Body of pancreas (tissue), 4 donors: ENCODE measurements at regions not wholly inside any gene's neighbourhood (a gene's known extent, or its start where the extent isn't known, plus 50 kb on each side); places are given as distances from the start of the nearest gene placed in this dataset.

Source experiments
- ATAC-seq: fragments of 150-250 bp; one replicate; pipeline ENCODE4 v1.9.1; 2016
- DNase-seq, 4 donors: peaks; one replicate each; pipeline ENCODE4 v3.0.0-alpha.2; 2019
- H3K27ac ChIP-seq, 4 donors: fragments of 200-600 bp; sonication (generic); 1 replicate in 3 of 4; 2 replicates in 1 of 4; pipeline versions ENCODE4 v1.5.1 to v1.6.1; 2016 to 2019; ENCODE audit warnings: mild to moderate bottlenecking in 1 of 4, mixed read lengths in 1 of 4, moderate library complexity in 1 of 4
- H3K27me3 ChIP-seq, 2 donors: fragments of 200-600 bp; sonication (generic); one replicate each; pipeline ENCODE4 v1.6.0; 2016; ENCODE audit warnings: mild to moderate bottlenecking in 1 of 2
- H3K36me3 ChIP-seq, 2 donors: fragments of 200-600 bp; sonication (generic); replicated peaks in 1 of 2; 2 replicates each; pipeline ENCODE4 v1.5.1; 2016; ENCODE audit warnings: low read depth in 2 of 2; ENCODE audit not compliant: insufficient read depth in 1 of 2
- H3K4me1 ChIP-seq: fragments of 200-600 bp; sonication (generic); one replicate; pipeline ENCODE4 v1.6.0; 2016
- H3K4me3 ChIP-seq, 2 donors: fragments of 200-600 bp; sonication (generic); 1 replicate in 1 of 2; 2 replicates in 1 of 2; pipeline ENCODE4 v1.5.1; 2016 to 2019
- H3K9me3 ChIP-seq, 3 donors: fragments of 200-600 bp; sonication (generic); 1 replicate in 2 of 3; 2 replicates in 1 of 3; pipeline ENCODE4 v1.5.1; 2016
- POLR2A ChIP-seq, 3 donors: fragments of 450-650 bp; IDR thresholded peaks; one replicate each; pipeline ENCODE4 v1.6.1; 2016; ENCODE audit warnings: antibody characterized with exemption in 3 of 3, mild to moderate bottlenecking in 2 of 3
- WGBS, 2 donors: methylation state at CpG; one replicate each; pipeline ENCODE4 v1.1.5; 2017; 5-methylcytosine and 5-hydroxymethylcytosine counted together
- intact Hi-C: fragments of 100-400 bp; cut with DNase I; formaldehyde crosslinking; loops from one replicate; pipeline ENCODE4 v1.15.1; 2023
- TF ChIP-seq, protein P1 (sequence below), 7 experiments: fragments of 450-650 bp in 4 of 7; fragments of 200-600 bp in 3 of 7; sonication (generic) in 3 of 7; IDR thresholded peaks; one replicate each; pipeline ENCODE4 v1.5.1; 2016 to 2019; ENCODE audit warnings: antibody characterized with exemption in 7 of 7

DNA sequence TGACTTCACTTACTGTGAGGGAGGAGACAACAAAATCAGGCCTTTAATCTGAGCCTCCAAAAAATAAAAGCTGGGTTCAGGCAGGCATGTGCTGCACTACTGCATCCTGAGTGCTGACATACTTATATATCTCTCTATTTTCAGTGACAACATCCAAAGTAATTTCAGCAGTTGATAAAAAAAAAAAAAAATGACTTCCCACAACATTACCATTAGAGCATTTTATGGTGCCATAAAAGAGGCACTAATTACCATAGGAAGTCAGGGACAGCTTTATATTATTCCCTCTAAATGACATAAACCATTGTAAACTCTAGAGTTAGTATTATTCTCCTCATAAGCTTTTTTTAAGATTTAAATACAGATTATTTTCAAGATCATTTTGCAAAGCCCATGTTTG lies 346.1 kb downstream of the SLCO4C1 start:
- H3K36me3 ChIP-seq, result no peaks in the 10 kb centered on the region
- no peak for TF ChIP-seq POLR2A (IDR thresholded peaks at IDR 0.05)
- TF ChIP-seq, protein P1, sequence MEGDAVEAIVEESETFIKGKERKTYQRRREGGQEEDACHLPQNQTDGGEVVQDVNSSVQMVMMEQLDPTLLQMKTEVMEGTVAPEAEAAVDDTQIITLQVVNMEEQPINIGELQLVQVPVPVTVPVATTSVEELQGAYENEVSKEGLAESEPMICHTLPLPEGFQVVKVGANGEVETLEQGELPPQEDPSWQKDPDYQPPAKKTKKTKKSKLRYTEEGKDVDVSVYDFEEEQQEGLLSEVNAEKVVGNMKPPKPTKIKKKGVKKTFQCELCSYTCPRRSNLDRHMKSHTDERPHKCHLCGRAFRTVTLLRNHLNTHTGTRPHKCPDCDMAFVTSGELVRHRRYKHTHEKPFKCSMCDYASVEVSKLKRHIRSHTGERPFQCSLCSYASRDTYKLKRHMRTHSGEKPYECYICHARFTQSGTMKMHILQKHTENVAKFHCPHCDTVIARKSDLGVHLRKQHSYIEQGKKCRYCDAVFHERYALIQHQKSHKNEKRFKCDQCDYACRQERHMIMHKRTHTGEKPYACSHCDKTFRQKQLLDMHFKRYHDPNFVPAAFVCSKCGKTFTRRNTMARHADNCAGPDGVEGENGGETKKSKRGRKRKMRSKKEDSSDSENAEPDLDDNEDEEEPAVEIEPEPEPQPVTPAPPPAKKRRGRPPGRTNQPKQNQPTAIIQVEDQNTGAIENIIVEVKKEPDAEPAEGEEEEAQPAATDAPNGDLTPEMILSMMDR (IDR thresholded peaks at IDR 0.05), result no peak
- no peaks in the 10 kb centered on the region for H3K9me3 ChIP-seq
- intact Hi-C loops, result no loop called here
- H3K4me3 ChIP-seq, result no peak overlapping the region
- no peak overlapping the region for H3K27ac ChIP-seq
- DNase-seq (no peak), ATAC-seq (no peak)
- H3K27me3 ChIP-seq, result no peaks in the 10 kb centered on the region
- H3K4me1 ChIP-seq, result no peaks in the 10 kb centered on the region

DNA sequence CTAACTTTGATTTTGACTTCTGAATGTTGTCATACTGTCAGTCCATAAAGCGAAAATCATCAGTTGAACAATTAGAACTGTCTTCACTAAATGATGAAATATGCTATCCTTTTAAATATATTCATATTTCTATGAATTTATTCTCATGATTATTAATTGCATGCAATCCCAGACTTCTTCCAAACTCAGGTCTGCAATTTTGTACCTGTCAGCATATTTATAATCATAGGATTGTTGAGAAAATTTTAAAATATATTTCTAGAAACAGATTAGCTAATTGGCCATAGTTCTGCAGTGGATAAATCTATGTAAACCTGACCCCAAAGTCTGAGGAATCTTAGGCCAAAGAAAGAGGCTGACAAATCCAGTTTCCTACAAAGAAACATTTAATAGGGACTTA lies 347.5 kb downstream of the SLCO4C1 start:
- intact Hi-C loops, result no loop called here
- TF ChIP-seq, protein P1 (IDR thresholded peaks at IDR 0.05), result no peak
- TF ChIP-seq POLR2A (IDR thresholded peaks at IDR 0.05), result no peak
- Histone ChIP-seq H3K36me3 (no peaks in the 10 kb centered on the region), H3K4me3 (no peak overlapping the region), H3K27me3 (no peaks in the 10 kb centered on the region), H3K27ac (no peak overlapping the region), H3K9me3 (no peaks in the 10 kb centered on the region), H3K4me1 (no peaks in the 10 kb centered on the region)
- DNase-seq (no peak), ATAC-seq (no peak)
- WGBS, 2 donors, result 94 to 97% methylated on average over 1 of the region's 1 CpG

DNA sequence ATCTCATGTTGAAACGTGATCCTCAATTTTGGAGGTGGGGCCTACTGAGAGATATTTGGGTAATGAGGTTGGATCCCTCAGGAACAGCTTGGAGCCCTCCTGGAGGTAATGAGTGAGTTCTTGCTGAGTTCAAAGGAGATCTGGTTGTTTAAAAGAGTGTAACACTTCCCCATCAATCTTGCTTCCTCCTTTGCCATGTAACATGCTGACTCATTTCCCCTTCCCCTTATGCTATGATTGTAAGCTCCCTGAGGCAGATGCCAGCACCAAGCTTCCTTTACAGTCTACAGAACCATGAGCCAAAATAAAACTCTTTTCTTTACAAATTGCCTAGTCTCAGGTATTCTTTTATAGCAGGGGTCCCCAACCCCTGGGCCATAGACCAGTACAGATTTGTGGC lies 352.3 kb downstream of the SLCO4C1 start:
- 18 to 32% methylated on average over 1 of the region's 1 CpG for WGBS, 2 donors
- Histone ChIP-seq H3K9me3 (no peaks in the 10 kb centered on the region), H3K36me3 (no peaks in the 10 kb centered on the region), H3K27ac (no peak overlapping the region), H3K4me3 (no peak overlapping the region), H3K4me1 (no peaks in the 10 kb centered on the region), H3K27me3 (no peaks in the 10 kb centered on the region)
- intact Hi-C loops, result no loop called here
- no peak for ATAC-seq
- TF ChIP-seq, protein P1 (IDR thresholded peaks at IDR 0.05), result no peak
- TF ChIP-seq POLR2A (IDR thresholded peaks at IDR 0.05), result no peak
- no peak for DNase-seq

DNA sequence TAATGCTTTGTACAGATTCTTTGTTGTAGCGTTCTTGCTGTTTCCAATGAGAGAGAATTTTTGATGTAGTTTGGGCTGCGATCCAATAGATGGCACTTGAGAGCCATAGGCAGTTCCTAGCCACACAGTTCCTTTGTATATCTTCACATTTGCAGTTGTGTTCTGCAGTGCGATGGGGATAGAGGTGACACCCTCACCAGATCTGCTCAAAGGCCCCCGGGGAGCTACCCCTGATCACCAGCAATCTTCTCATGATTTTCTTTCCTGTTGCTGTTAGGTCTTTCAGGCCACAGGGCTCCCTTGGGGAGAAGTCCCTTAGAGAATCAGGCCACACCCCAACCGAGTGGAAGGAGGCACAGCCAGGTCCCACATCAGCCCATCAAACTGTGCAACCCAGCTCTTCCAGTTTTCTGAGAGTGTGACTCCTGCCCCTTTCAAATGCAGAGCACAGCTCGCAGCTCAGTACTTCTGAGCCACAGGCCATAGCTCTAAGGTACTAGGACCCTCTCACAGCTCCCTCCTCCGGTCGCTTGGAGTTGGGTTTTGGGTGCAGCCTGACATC lies 353.7 kb downstream of the SLCO4C1 start:
- H3K27me3 ChIP-seq, result no peaks in the 10 kb centered on the region
- H3K9me3 ChIP-seq, result no peaks in the 10 kb centered on the region
- no peak for TF ChIP-seq POLR2A (IDR thresholded peaks at IDR 0.05)
- TF ChIP-seq, protein P1 (IDR thresholded peaks at IDR 0.05), result peak in 6 of 7 experiments; percentile 39 to 69 (median 62)
- no peak overlapping the region for H3K4me3 ChIP-seq
- intact Hi-C loops, result no loop called here
- no peak overlapping the region for H3K27ac ChIP-seq
- DNase-seq (peak; percentile 26 to 58 (median 48)), ATAC-seq (peak; percentile 56)
- H3K36me3 ChIP-seq, result no peaks in the 10 kb centered on the region
- no peaks in the 10 kb centered on the region for H3K4me1 ChIP-seq
- 42 to 52% methylated on average over 6 to 8 of the region's 8 CpGs for WGBS, 2 donors

DNA sequence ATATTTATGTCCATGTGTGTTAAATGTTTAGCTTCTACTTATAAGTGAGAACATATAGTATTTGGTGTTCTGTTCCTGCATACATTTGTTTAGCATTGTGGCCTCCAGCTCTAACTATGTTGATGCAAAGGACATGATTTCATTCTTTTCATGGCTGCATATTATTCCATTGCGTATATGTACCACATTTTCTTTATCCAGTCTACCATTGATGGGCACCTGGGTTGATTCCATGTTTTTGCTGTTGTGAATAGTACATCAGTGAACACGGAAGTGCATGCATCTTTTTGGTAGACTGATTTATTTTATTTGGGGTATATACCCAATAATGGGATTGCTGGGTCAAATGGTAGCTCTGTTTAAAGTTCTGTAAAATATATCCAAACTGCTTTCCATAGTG lies 359.0 kb downstream of the SLCO4C1 start:
- Histone ChIP-seq H3K36me3 (no peaks in the 10 kb centered on the region), H3K27ac (no peak overlapping the region), H3K4me3 (no peak overlapping the region), H3K27me3 (no peaks in the 10 kb centered on the region), H3K9me3 (no peaks in the 10 kb centered on the region), H3K4me1 (no peaks in the 10 kb centered on the region)
- intact Hi-C loops, result no loop called here
- DNase-seq (no peak), ATAC-seq (no peak)
- 42 to 90% methylated on average over 1 to 2 of the region's 2 CpGs for whole genome bisulfite sequencing, 2 donors
- TF ChIP-seq POLR2A (IDR thresholded peaks at IDR 0.05), result no peak
- TF ChIP-seq, protein P1 (IDR thresholded peaks at IDR 0.05), result no peak
